IMR-90 (cell line): ENCODE measurements at regions not wholly inside any gene's neighbourhood (a gene's known extent, or its start where the extent isn't known, plus 50 kb on each side); places are given as distances from the start of the nearest gene placed in this dataset.
"Not testable (repeated sequence)": the region's sequence is repeated elsewhere in the genome, so short reads cannot be mapped to it uniquely, and the experiment has no call there.

Source experiments
- BHLHE40 ChIP-seq: fragments of 150-350 bp; IDR thresholded peaks from 2 replicates; pipeline ENCODE4 v1.6.1; 2016; ENCODE audit warnings: mild to moderate bottlenecking, low read depth, low read length
- CEBPB ChIP-seq: IDR thresholded peaks from 2 replicates; pipeline ENCODE4 v1.6.1; 2012; ENCODE audit warnings: low read depth, low read length, improper control_type of control experiment
- CHD1 ChIP-seq: IDR thresholded peaks from 2 replicates; pipeline ENCODE4 v1.6.1; 2012; ENCODE audit warnings: low read depth, low read length, improper control_type of control experiment
- FOS ChIP-seq: fragments of 150-350 bp; IDR thresholded peaks from 2 replicates; pipeline ENCODE4 v1.6.1; 2016; ENCODE audit warnings: low read depth, low read length
- MAFK ChIP-seq: IDR thresholded peaks from 2 replicates; pipeline ENCODE4 v1.6.1; 2012; ENCODE audit warnings: low read depth, low read length, improper control_type of control experiment
- MAZ ChIP-seq: IDR thresholded peaks from 2 replicates; pipeline ENCODE4 v1.6.1; 2012; ENCODE audit warnings: low read depth, mild to moderate bottlenecking, low read length, improper control_type of control experiment, moderate library complexity, borderline replicate concordance
- MXI1 ChIP-seq: IDR thresholded peaks from 2 replicates; pipeline ENCODE4 v1.6.1; 2012; ENCODE audit warnings: low read depth, mild to moderate bottlenecking, low read length, moderate library complexity, borderline replicate concordance
- NFE2L2 ChIP-seq: fragments of 150-350 bp; IDR thresholded peaks from 2 replicates; pipeline ENCODE4 v1.6.1; 2016; ENCODE audit warnings: low read depth, mild to moderate bottlenecking, low read length
- POLR2A ChIP-seq: IDR thresholded peaks from 2 replicates; pipeline ENCODE4 v1.6.1; 2012; ENCODE audit warnings: mild to moderate bottlenecking, low read depth, low read length
- RAD21 ChIP-seq: IDR thresholded peaks from 2 replicates; pipeline ENCODE4 v1.6.1; 2012; ENCODE audit warnings: low read length, improper control_type of control experiment
- RCOR1 ChIP-seq: IDR thresholded peaks from 2 replicates; pipeline ENCODE4 v1.6.1; 2012; ENCODE audit warnings: mild to moderate bottlenecking, low read length, improper control_type of control experiment; ENCODE audit not compliant: insufficient replicate concordance
- TF ChIP-seq, protein P1 (sequence below): conservative IDR thresholded peaks from 2 replicates; pipeline ENCODE4 v1.5.1; 2012; ENCODE audit warnings: mild to moderate bottlenecking, low read depth, low read length, improper control_type of control experiment
- TF ChIP-seq, protein P2 (sequence below): fragments of 150-350 bp; IDR thresholded peaks from 2 replicates; pipeline ENCODE4 v1.6.1; 2016; ENCODE audit warnings: low read depth, mild to moderate bottlenecking, low read length, moderate library complexity, borderline replicate concordance
- TF ChIP-seq, protein P3 (sequence below): fragments of 150-350 bp; IDR thresholded peaks from 2 replicates; pipeline ENCODE4 v1.6.1; 2017; ENCODE audit warnings: mild to moderate bottlenecking, antibody characterized with exemption, low read length, low read depth

DNA sequence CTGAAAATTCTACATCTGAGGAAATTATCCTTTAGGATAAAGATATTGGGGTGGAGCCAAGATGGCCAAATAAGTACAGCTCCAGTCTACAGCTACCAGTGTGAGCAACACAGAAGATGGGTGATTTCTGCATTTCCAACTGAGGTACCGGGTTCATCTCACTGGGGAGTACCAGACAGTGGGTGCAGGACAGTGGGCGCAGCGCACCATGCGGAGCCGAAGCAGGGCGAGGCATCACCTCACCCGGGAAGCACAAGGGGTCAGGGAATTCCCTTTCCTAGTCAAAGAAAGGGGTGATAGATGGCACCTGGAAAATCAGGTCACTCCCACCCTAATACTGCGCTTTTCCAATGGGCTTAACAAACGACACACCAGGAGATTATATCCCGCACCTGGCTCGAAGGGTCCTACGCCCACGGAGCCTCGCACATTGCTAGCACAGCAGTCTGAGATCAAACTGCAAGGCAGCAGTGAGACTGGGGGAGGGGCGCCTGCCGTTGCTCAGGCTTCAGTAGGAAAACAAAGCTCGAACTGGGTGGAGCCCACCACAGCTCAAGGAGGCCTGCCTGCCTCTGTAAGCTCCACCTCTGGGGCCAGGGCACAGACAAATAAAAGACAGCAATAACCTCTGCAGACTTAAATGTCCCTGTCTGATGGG is 149.5 kb upstream of the KYNU start:
- TF ChIP-seq, protein P1, sequence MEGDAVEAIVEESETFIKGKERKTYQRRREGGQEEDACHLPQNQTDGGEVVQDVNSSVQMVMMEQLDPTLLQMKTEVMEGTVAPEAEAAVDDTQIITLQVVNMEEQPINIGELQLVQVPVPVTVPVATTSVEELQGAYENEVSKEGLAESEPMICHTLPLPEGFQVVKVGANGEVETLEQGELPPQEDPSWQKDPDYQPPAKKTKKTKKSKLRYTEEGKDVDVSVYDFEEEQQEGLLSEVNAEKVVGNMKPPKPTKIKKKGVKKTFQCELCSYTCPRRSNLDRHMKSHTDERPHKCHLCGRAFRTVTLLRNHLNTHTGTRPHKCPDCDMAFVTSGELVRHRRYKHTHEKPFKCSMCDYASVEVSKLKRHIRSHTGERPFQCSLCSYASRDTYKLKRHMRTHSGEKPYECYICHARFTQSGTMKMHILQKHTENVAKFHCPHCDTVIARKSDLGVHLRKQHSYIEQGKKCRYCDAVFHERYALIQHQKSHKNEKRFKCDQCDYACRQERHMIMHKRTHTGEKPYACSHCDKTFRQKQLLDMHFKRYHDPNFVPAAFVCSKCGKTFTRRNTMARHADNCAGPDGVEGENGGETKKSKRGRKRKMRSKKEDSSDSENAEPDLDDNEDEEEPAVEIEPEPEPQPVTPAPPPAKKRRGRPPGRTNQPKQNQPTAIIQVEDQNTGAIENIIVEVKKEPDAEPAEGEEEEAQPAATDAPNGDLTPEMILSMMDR: not testable (repeated sequence)
- TF ChIP-seq FOS, CHD1, CEBPB, NFE2L2, MAZ, POLR2A, MXI1, BHLHE40, RAD21, RCOR1, MAFK: not testable (repeated sequence)
- TF ChIP-seq, protein P2, sequence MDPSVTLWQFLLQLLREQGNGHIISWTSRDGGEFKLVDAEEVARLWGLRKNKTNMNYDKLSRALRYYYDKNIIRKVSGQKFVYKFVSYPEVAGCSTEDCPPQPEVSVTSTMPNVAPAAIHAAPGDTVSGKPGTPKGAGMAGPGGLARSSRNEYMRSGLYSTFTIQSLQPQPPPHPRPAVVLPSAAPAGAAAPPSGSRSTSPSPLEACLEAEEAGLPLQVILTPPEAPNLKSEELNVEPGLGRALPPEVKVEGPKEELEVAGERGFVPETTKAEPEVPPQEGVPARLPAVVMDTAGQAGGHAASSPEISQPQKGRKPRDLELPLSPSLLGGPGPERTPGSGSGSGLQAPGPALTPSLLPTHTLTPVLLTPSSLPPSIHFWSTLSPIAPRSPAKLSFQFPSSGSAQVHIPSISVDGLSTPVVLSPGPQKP: not testable (repeated sequence)
- TF ChIP-seq, protein P3, sequence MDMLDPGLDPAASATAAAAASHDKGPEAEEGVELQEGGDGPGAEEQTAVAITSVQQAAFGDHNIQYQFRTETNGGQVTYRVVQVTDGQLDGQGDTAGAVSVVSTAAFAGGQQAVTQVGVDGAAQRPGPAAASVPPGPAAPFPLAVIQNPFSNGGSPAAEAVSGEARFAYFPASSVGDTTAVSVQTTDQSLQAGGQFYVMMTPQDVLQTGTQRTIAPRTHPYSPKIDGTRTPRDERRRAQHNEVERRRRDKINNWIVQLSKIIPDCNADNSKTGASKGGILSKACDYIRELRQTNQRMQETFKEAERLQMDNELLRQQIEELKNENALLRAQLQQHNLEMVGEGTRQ: not testable (repeated sequence)
